ENCODE measurements at regions not wholly inside any gene's neighbourhood (a gene's known extent, or its start where the extent isn't known, plus 50 kb on each side); places are given as distances from the start of the nearest gene placed in this dataset.
"Not testable (repeated sequence)": the region's sequence is repeated elsewhere in the genome, so short reads cannot be mapped to it uniquely, and the experiment has no call there.

DNA sequence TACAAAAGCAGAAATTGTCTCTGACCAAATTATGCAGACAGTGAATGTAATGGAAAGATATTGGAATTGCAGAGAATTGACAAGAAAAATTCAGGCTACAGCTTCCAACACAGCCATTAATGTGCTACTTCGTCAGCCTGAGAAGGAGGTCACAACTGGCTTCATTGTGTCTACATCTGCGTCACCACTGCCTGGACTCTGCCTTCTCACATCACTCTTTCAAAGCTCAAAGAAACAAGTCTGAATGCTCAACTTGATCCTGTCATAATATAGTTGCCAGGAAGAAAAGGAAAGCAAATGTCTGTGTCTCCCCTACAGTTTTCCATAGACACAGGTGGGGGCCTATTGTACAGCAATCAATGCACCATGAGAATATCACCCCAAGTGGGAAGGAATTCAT lies 806.5 kb upstream of the CDH10 start:
- DNase-seq (ENCODE audit: low spot score): no peak

DNA sequence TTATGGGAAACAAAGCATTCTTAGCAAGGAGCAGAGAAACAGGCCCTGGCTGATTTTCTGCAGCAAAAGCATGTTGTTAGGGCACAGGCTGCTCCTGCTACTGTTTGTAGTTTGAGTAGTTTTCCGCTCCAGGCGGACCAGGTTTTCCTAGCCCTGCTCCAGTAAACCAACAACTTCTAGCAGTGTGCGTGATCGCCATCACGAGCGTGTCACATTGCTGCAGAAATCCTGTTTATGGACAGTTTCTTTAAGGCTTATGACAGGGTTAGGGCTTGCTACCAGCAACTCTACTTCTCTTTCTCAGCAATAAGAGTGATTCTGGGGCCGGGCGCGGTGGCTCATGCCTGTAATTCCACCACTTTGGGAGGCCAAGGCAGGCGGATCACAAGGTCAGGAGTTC lies 803.9 kb upstream of the CDH10 start:
- no peak for DNase-seq (ENCODE audit: low spot score)

DNA sequence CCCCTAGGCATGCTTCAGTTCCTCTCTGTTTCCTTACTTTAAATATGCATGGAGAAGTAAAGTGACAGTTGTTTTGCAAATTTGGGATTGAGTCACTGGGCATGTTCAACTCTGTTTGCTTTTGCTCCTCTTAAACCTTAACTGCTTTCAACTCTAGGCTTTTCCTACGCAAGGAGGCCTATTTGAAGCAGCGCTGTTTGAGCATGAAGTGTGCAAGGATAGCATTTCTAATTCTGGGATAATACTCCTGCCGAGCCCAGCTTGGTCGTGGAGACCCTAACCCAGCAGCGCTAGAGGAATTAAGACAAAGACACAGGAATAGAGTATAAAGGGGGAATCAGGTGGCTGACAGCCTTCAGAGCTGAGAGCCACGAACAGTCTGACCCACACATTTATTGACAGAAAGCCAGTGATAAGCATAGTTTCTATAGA lies 803.4 kb upstream of the CDH10 start:
- DNase-seq (ENCODE audit: low spot score): no peak

DNA sequence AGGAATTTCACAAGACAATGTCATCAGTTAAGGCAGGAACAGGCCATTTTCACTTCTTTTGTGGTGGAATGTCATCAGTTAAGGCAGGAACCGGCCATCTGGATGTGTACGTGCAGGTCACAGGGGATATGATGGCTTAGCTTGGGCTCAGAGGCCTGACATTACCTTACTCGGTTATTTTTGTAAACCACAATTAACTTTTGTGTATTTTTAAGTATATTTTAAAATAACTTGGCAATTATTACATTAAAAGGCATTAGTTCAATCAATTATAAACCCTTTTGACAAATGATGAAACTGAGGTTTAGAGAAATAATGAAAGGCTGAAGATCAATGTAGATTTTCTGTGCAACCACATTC lies 801.3 kb upstream of the CDH10 start:
- DNase-seq (ENCODE audit: low spot score): not testable (repeated sequence)

DNA sequence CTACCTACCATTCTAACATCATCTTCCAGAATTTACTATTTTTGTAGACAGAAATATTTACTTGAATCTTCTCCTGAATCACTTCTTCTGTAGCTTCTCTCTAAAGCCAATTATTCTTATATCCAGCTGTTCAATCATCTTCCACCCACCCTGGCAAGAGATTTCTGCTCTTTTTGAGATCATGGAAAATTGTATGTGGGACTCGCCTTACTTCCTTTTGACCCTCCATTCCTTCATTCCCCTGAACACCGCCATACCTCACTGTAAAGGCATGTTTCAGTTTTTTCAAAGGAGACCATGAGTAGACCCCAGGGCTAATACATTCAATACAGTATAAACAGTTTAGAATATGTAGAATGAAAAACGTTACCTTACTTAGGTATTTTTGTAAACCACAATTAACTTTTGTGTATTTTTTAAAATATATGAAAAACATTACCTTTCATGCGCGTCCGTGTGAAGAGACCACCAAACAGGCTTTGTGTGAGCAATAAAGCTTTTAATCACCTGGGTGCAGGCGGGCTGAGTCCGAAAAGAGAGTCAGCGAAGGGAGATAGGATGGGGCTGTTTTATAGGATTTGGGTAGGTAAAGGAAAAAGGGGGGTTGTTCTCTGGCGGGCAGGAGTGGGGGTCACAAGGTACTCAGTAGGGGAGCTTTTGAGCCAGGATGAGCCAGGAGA lies 800.7 kb upstream of the CDH10 start:
- DNase-seq (ENCODE audit: low spot score): not testable (repeated sequence)

DNA sequence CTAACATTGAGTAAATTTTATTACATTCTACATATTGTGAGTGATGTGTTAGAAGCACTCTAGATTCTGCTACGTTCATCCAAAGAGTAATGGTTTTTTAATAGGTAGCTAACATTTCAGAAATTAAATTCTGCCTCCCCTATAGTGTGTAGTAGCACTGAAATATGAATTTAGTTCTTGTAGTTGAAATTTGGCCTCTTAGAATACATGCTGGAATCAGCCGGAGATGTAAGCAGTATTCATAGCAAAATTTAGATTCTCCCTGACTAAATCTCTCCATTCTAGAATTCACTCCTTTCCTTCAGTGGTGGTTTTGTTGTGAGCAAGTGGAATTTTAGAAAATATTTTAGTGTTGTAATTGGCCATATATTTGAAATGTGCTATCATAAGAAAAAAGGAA lies 799.9 kb upstream of the CDH10 start:
- no peak for DNase-seq (ENCODE audit: low spot score)

DNA sequence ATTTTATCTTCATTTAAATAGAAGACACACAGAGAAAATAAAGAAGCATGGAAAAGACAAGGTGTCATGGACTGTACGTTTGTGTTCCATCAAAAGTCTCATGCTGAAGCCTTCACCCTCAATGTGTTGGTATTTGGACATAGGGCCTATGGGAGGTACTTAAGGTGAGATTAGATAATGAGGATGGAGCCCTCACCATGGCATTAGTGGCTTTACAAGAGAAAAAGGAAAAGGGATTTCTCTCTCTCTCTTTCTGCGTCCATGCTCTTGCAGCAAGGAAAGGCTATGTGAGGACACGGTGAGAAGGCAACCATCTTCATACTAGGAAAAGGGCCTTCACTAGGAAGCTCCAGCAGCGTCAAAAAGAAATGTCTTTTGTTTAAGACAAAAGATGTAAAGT lies 797.0 kb upstream of the CDH10 start:
- DNase-seq (ENCODE audit: low spot score): no peak

DNA sequence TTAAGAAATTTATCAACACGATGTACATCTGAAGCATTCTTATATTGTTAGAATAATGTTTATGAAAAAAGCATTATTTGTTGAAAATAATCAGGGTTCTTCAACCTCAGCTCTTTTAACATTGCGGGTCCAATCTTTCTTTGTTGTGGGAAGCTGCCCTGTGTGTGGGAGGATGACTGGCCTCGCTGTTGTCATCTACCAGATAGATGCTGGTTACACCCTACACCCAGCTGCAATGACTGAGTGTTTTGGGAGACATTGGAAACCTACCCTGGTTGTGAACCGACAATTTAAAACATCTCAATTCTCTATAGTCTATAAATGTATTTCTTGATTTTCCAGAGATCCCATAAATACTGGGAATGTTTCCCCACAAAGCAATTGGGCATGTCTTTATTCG lies 794.2 kb upstream of the CDH10 start:
- no peak for DNase-seq (ENCODE audit: low spot score)

DNA sequence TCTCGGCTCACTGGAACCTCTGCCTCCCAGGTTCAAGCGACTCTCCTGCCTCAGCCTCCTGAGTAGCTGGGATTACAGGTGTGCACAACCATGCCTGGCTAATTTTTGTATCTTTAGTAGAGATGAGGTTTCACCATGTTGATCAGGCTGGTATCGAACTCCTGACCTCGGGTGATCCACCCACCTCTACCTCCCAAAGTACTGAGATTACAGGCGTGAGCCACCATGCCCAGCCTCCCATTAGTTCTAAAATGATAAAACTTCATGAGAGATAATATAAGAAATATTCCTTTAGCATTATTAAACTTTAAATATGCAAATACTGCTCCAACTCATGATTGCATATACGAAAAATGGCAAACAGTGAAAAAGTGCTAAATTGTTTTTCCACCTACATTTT lies 793.6 kb upstream of the CDH10 start:
- not testable (repeated sequence) for DNase-seq (ENCODE audit: low spot score)

DNA sequence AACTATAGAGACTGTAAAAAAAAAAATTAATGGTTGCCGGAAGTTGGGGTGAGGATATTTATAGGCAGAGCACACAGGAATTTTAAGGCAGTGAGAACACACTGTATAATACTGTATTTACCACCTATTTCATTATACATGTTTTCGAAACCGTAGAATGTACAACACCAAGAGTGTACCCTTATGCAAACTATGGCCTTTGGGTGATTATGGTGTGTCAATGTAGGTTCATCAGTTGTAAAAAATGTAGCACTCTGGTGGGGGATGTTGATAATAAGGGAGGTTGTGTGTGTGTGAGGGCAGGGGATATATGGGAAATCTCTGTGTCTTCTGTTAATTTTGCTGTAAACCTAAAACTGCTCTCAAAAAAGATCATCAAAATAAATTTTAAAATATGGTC lies 791.7 kb upstream of the CDH10 start:
- no peak for DNase-seq (ENCODE audit: low spot score)

DNA sequence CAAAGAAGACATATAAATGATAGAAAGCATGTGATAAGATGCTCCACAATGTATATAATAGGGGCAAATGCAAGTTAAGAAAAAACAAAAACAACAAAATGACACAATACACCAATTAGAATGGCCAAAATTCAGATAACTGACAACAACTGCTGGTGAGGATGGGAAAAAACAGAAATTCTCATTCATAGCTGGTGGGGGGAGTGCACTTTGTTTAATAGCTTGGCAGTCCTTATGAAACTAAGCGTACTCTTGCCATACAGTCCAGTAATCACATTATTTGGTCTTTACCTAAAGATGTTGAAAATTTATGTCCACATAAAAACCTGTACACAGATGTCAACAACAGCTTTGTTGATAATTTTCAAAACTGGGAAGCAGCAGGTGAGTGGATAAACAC lies 791.1 kb upstream of the CDH10 start:
- DNase-seq (ENCODE audit: low spot score): no peak

DNA sequence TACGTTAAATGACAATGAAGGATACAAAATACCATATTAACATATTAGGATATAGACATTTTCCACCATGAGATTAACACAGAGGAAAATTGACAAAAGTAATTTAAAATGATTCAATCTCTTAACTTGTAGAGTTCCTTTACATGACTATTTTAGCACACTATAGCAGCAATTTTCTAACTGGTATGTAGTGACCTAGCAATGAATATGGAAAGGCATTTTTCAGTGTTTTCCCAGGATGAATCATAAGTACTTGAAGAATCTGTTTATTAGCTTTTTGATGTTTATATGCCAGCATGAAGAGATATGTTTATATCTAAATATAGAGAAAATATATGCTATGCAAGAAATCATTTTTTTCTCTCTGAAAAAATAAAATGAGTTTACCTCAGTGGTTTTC lies 782.5 kb upstream of the CDH10 start:
- DNase-seq (ENCODE audit: low spot score): no peak

DNA sequence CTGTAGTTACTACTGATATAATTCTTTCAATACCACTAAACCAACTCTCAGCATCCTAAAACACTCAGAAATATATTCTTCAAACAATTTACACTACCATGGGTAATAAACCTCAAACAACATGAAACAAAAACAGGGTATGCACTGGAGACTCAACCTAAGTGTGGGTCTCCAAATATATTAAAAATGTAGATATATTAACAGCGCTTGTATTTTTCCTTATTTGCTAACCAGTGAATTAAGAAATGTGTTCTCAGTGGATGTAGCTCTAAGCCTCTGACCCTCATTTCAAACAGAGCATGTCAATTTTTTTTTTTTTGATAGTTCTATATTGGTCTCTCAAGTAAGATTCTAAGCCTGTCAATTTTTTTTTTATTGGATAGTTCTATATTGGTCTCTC lies 778.5 kb upstream of the CDH10 start:
- no peak for DNase-seq (ENCODE audit: low spot score)

DNA sequence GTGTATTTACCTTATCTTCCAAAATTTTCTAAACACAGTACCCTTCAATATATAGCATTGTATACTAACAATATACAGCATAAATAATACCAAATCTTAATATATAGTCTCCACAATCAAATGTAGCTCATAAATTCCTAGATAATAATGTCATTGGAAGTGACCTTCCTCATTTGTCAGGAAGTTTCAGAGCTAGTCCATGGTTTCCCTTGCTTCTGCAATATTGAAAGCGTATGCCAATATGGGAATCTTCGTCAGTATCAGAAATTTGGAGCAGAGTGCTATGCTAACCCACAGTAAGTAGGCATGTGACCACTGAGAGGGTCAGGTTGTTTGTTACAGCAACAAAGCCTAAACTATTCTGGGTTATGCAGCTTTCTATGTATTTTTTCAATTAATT lies 774.9 kb upstream of the CDH10 start:
- DNase-seq (ENCODE audit: low spot score): no peak

DNA sequence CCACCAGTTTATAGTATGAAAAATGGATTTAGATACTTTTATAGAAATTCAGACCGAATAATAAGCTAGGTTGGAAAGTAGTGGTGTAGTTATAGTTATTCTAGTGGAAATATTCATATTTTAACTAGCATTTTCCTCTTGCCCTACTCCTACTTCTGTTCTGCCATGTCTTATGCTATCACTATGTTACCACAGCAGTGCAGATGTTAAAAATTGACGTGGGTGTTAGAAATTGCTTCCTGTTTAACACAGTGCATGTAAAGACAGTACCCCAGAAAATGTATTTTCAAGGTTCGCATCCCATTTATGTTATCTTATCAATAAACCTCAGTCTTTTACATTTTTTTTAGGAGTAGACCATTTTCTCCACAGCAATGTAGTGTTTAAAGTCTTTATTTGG lies 774.2 kb upstream of the CDH10 start:
- DNase-seq (ENCODE audit: low spot score): no peak

DNA sequence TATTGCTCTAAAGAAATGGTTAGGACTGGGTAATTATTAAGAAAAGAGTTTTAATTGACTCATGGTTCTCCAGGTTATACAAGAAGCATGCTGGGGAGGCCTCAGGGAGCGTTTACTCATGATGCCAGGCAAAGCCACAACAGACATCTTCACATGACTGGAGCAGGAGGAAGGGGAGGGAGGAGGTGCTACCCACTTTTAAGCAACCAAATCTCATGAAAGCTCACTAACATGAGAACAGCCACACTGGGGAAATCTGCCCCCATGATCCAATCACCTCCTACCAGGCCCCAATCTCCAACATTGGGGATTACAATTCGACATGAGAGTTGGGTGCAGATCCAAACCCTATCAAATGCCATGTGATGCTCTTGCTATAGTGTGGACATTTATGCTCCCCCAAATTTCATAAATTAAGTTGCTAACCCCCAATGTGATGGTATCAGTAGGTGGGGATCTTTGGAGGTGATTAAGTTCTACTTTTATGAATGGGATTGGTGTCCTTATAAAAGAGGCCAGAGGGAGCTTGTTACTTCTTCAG lies 773.6 kb upstream of the CDH10 start:
- DNase-seq (ENCODE audit: low spot score): no peak

DNA sequence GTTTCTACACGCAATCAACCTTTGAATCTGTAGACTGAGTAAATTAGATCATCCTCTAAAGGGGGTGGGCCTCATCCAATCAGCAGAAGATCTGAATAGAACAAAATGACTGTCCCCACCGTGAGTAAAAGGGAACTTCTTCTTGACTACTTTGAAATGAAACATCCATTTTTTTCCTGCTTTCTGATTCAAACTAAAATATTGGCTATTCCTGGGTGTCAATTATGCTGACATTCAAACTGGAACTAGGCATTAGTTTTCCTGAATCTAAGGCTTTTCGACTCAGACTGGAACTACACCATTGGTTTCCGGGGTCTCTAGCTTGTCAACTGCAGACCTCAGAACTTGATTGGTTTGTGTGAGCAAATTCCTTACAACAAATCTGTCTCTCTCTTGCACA lies 772.2 kb upstream of the CDH10 start:
- no peak for DNase-seq (ENCODE audit: low spot score)

DNA sequence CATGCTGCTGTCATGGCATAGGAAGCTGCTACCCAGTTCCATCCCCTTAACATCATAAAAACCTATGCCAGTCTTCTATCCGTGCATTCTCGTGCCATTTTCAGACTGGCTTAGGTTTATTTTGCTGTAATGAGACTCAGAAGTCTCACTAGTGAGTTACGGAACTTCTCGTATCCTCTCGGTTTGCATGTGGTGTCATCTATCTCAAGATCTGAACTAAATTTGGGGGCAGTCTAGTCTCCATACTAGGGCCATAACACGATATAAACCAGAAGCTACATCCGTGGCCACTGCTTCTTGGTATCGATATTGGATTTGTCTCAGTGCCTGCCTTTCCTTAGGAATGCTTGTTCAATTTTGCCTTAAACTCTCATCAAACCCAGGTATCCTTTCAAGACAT lies 771.2 kb upstream of the CDH10 start:
- DNase-seq (ENCODE audit: low spot score): no peak

DNA sequence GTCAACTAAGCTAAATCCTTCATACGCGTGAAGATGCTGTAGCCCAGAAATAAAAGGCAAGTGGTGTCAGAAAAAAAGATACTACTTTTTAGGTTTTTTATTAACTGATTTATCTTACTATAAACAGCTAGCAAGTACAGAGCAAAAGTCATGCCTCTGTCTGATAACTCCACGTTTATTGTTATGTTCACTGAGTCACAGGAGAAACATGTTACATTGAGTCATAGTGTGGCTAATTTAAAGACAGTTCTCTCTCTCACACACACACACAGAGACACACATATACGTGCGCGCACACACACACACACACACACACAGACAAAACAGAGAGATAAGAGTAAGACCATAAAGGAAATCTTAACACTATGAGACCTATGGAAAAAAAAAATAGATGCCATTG lies 770.0 kb upstream of the CDH10 start:
- no peak for DNase-seq (ENCODE audit: low spot score)

DNA sequence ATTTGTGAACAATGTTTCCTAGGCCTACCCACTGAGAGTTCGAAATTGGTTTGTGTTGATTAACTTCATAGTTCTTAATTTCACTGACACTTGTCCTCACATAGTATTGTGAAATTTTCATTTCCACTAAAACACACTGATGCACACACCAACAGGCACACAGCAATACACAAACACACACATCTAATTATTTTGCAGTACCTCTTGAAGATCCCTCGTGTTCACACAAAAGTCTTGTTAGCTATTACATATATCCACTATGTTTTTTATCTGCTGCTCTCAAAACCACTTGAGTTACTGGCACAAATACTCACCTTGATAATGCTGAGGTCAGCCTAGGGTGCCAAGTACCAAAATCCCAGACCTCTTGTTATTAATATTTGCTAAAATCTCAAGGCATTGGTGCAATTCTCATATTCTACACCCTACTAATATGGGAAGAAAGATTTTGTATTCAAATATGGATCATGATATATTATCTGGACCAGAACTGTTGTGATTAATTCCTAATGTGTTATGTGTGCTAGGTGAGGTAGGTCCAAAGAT lies 767.4 kb upstream of the CDH10 start:
- no peak for DNase-seq (ENCODE audit: low spot score)

DNA sequence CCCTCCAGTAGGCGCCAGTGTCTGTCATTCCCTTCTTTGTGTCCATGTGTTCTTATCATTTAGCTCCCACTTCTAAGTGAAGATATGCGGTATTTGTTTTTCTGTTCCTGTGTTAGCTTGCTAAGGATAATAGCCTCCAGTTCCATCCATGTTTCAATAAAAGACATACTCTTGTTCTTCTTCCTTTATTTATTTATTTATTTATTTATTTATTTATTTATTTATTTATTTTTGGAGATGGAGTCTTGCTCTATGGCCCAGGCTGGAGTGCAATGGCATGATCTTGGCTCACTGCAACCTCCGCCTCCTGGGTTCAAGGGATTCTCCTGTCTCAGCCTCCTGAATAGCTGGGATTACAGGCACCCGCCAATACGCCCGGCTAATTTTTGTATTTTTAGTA lies 762.6 kb upstream of the CDH10 start:
- DNase-seq (ENCODE audit: low spot score): not testable (repeated sequence)

DNA sequence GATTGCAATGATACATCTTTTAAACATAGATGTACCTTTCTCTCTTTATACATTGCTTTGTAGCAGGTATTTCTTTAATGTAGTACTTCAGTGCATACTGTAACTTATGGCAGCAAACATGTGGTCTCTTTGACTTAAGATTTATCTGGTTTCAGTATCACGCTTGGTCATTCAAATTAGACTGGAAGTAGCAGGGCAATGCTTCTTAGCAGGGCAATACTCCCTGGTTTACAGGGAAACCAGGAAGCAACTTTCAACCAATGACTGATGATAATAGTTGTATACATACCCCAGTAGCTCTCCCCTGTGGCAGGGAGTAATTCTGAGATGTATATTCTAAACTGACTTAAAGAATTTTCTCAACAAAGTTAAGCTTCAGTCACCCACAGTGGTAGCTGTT lies 761.1 kb upstream of the CDH10 start:
- DNase-seq (ENCODE audit: low spot score): no peak

DNA sequence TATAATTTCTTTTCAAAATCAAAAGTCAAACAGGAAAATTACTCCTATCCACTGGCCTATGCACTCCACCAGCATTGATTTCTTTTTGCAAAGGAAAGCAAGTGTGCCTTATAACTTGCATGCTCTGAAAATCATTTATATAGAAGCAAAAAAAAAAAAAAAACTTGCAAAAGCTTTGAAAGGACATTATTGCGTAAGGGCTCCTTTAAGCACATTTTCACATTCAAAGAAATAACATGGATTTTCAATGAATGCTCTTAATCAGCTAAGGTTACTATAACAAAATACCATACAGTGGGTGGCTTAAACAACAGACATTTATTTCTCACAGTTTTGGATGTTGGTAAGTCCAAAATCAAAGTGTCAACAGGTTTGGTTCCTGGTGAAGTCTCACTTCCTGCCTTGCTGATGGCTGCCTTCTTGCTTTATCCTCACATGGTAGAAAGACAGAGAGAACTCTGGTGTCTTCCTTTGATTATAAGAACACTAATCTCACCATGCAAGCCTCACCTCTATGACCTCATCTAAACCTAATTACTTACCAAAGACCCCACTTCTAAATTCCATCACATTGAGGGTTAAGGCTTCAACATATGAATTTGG lies 755.2 kb upstream of the CDH10 start:
- DNase-seq (ENCODE audit: low spot score): no peak

DNA sequence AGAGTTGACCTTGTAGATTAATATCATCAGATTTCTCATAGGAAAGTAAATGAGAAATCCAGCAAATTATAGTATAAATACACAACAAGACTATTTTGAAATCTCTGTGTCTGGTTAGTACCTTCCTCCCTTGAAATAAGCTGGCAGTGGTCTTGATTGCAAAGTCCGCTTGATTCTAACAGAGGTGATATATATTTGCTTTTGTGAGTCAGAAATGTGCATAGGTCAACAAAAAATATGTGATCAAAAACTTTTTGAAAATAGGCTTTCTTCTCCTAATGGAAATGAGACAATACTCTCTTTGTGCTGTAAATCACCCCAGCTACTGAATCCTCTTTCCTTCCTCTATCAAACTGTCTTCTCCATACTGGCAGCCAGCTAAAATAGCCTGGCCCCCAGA lies 749.2 kb upstream of the CDH10 start:
- DNase-seq (ENCODE audit: low spot score): no peak

Measured in CD4-positive, alpha-beta T cell treated with Interleukin-2 at 100 ng/mL for 4 hours (primary cell).